ENCODE measurements at regions not wholly inside any gene's neighbourhood (a gene's known extent, or its start where the extent isn't known, plus 50 kb on each side); places are given as distances from the start of the nearest gene placed in this dataset.

GRCh38 chr11:22472306-22472705, 134.1 kb downstream of the SLC17A6 start:
- TF ChIP-seq, protein P1, sequence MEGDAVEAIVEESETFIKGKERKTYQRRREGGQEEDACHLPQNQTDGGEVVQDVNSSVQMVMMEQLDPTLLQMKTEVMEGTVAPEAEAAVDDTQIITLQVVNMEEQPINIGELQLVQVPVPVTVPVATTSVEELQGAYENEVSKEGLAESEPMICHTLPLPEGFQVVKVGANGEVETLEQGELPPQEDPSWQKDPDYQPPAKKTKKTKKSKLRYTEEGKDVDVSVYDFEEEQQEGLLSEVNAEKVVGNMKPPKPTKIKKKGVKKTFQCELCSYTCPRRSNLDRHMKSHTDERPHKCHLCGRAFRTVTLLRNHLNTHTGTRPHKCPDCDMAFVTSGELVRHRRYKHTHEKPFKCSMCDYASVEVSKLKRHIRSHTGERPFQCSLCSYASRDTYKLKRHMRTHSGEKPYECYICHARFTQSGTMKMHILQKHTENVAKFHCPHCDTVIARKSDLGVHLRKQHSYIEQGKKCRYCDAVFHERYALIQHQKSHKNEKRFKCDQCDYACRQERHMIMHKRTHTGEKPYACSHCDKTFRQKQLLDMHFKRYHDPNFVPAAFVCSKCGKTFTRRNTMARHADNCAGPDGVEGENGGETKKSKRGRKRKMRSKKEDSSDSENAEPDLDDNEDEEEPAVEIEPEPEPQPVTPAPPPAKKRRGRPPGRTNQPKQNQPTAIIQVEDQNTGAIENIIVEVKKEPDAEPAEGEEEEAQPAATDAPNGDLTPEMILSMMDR (conservative IDR thresholded peaks at IDR 0.05 in 1 of 2, IDR thresholded peaks at IDR 0.05 in 1 of 2; ENCODE audit: extremely low read depth in 1 of 2, insufficient read depth in 1 of 2, low read depth in 1 of 2, low read length in 2 of 2) = peak; percentile 46 to 52
- TF ChIP-seq EZH2 (IDR thresholded peaks at IDR 0.05; ENCODE audit: borderline replicate concordance, low read length) = no peak
